GM19193 (cell line): ENCODE measurements at regions not wholly inside any gene's neighbourhood (a gene's known extent, or its start where the extent isn't known, plus 50 kb on each side); places are given as distances from the start of the nearest gene placed in this dataset.

Experiments used
- POLR2A ChIP-seq: IDR thresholded peaks from 4 replicates; pipeline ENCODE4 v1.6.1; 2011; ENCODE audit not compliant: insufficient read depth, insufficient read length; ENCODE audit errors: extremely low read depth

- TF ChIP-seq POLR2A, result no peak
Measured at GRCh38 chr11:109527496-109527895, 105.5 kb downstream of the C11orf87 start.

- no peak for TF ChIP-seq POLR2A
Measured at GRCh38 chr11:109547356-109548027, 125.5 kb downstream of the C11orf87 start.

- no peak for TF ChIP-seq POLR2A
Measured at GRCh38 chr11:109552376-109552775, 130.4 kb downstream of the C11orf87 start.

- no peak for TF ChIP-seq POLR2A
Measured at GRCh38 chr11:109553284-109553683, 131.3 kb downstream of the C11orf87 start.

GRCh38 chr11:109554951-109555350 is 133.0 kb downstream of the C11orf87 start:
- TF ChIP-seq POLR2A, result no peak

GRCh38 chr11:109564241-109564640 is 142.3 kb downstream of the C11orf87 start:
- no peak for TF ChIP-seq POLR2A

- no peak for TF ChIP-seq POLR2A
Measured at GRCh38 chr11:109582470-109582869, 160.5 kb downstream of the C11orf87 start.

- no peak for TF ChIP-seq POLR2A
Measured at GRCh38 chr11:109584001-109584972, 162.3 kb downstream of the C11orf87 start.

- TF ChIP-seq POLR2A, result no peak
Measured at GRCh38 chr11:109586789-109587188, 164.8 kb downstream of the C11orf87 start.

GRCh38 chr11:109590782-109591181 is 168.8 kb downstream of the C11orf87 start:
- no peak for TF ChIP-seq POLR2A

GRCh38 chr11:109597336-109597735 is 175.3 kb downstream of the C11orf87 start:
- TF ChIP-seq POLR2A, result no peak

- no peak for TF ChIP-seq POLR2A
Measured at GRCh38 chr11:109604481-109605400, 182.8 kb downstream of the C11orf87 start.

- no peak for TF ChIP-seq POLR2A
Measured at GRCh38 chr11:109606256-109606655, 184.3 kb downstream of the C11orf87 start.

- no peak for TF ChIP-seq POLR2A
Measured at GRCh38 chr11:109609454-109610185, 187.6 kb downstream of the C11orf87 start.
